ENCODE measurements at regions not wholly inside any gene's neighbourhood (a gene's known extent, or its start where the extent isn't known, plus 50 kb on each side); places are given as distances from the start of the nearest gene placed in this dataset.

DNA sequence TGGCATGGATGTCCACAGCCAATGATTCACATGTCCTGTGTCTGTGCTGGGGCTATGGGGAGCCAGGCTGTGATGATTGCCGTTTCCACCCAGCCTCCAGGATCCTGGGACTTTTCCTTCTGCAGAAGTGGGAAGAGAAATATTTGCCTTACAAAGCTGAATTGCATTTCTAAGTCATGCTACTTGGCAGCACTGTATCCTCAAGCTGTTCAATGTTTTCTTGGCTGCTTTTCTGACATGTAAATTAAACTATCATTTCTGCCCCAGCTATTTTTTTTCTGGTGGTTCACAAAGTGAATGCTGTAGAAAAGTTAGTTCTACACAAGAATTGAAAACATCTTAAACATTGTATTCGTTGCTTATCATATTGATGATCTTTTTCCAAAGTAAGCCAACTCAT lies 51.9 kb upstream of the TCERG1L start:
- no peak overlapping the region for H3K27ac ChIP-seq
- FAIRE-seq, result no peak
- TF ChIP-seq PHF8 (IDR thresholded peaks at IDR 0.05; ENCODE audit: borderline replicate concordance, low read depth), result no peak
- peaks cover 8% of the 10 kb centered on the region; the same call in 2 of the 3 replicates for H3K9me3 ChIP-seq
- H3K4me3 ChIP-seq, result no peak overlapping the region
- DNase-seq (ENCODE audit: low read depth in 1 of 2, low spot score in 1 of 2), result no peak
- H3K4me2 ChIP-seq, result no peak overlapping the region
- 3% methylated on average over 2 of the region's 2 CpGs for WGBS (ENCODE audit: missing lambda C conversion rate)
- POLR2A ChIA-PET, result no interaction called here
- no peaks in the 10 kb centered on the region for H3K4me1 ChIP-seq
- CTCF ChIA-PET, result no interaction called here
- ATAC-seq, result no peak

DNA sequence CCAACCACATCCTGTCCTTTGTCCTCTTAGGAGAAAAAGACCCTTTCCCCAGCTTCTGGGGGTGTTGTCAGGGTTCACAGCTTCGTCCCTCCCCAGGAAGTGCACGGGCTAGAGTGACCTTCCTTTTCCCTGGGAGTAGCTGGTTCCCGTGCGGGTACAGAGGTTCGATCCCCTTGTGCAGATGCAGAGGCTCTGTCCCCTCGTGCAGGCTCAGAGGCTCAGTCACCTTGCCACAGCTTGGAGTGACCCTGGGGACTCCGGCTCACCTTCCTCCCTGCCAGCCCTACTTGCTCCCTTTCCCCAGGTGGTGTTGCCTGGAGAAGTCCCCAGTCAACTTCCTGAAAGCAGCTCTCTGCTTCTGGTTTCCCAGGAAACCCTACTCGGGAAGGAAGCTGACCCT lies 60.0 kb upstream of the TCERG1L start:
- ChIA-PET CTCF (no interaction called here), POLR2A (no interaction called here)
- Histone ChIP-seq H3K27ac (no peak overlapping the region), H3K4me3 (no peak overlapping the region), H3K4me1 (no peaks in the 10 kb centered on the region), H3K9me3 (peaks cover 5% of the 10 kb centered on the region; the same call in 1 of the 3 replicates), H3K4me2 (no peak overlapping the region)
- ATAC-seq (no peak), FAIRE-seq (no peak), DNase-seq (ENCODE audit: low read depth in 1 of 2, low spot score in 1 of 2) (no peak)
- no peak for TF ChIP-seq CBX2 (IDR thresholded peaks at IDR 0.05; ENCODE audit: borderline replicate concordance, low read depth)
- no peak for TF ChIP-seq RARB (CRISPR knock-in tag; IDR thresholded peaks at IDR 0.05)
- TF ChIP-seq FOSB (CRISPR knock-in tag; IDR thresholded peaks at IDR 0.05), result no peak
- TF ChIP-seq, protein P1, sequence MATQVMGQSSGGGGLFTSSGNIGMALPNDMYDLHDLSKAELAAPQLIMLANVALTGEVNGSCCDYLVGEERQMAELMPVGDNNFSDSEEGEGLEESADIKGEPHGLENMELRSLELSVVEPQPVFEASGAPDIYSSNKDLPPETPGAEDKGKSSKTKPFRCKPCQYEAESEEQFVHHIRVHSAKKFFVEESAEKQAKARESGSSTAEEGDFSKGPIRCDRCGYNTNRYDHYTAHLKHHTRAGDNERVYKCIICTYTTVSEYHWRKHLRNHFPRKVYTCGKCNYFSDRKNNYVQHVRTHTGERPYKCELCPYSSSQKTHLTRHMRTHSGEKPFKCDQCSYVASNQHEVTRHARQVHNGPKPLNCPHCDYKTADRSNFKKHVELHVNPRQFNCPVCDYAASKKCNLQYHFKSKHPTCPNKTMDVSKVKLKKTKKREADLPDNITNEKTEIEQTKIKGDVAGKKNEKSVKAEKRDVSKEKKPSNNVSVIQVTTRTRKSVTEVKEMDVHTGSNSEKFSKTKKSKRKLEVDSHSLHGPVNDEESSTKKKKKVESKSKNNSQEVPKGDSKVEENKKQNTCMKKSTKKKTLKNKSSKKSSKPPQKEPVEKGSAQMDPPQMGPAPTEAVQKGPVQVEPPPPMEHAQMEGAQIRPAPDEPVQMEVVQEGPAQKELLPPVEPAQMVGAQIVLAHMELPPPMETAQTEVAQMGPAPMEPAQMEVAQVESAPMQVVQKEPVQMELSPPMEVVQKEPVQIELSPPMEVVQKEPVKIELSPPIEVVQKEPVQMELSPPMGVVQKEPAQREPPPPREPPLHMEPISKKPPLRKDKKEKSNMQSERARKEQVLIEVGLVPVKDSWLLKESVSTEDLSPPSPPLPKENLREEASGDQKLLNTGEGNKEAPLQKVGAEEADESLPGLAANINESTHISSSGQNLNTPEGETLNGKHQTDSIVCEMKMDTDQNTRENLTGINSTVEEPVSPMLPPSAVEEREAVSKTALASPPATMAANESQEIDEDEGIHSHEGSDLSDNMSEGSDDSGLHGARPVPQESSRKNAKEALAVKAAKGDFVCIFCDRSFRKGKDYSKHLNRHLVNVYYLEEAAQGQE (IDR thresholded peaks at IDR 0.05), result no peak
- TF ChIP-seq, protein P2, sequence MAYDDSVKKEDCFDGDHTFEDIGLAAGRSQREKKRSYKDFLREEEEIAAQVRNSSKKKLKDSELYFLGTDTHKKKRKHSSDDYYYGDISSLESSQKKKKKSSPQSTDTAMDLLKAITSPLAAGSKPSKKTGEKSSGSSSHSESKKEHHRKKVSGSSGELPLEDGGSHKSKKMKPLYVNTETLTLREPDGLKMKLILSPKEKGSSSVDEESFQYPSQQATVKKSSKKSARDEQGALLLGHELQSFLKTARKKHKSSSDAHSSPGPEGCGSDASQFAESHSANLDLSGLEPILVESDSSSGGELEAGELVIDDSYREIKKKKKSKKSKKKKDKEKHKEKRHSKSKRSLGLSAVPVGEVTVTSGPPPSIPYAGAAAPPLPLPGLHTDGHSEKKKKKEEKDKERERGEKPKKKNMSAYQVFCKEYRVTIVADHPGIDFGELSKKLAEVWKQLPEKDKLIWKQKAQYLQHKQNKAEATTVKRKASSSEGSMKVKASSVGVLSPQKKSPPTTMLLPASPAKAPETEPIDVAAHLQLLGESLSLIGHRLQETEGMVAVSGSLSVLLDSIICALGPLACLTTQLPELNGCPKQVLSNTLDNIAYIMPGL (CRISPR knock-in tag; IDR thresholded peaks at IDR 0.05; ENCODE audit: borderline replicate concordance), result no peak
- no peak for TF ChIP-seq TP53 (CRISPR knock-in tag; IDR thresholded peaks at IDR 0.05)
- no peak for TF ChIP-seq POLR2AphosphoS2 (conservative IDR thresholded peaks at IDR 0.05; ENCODE audit: low read length)
- no peak for TF ChIP-seq POLR2A (IDR thresholded peaks at IDR 0.05; ENCODE audit: low read length)
- TF ChIP-seq, protein P3, sequence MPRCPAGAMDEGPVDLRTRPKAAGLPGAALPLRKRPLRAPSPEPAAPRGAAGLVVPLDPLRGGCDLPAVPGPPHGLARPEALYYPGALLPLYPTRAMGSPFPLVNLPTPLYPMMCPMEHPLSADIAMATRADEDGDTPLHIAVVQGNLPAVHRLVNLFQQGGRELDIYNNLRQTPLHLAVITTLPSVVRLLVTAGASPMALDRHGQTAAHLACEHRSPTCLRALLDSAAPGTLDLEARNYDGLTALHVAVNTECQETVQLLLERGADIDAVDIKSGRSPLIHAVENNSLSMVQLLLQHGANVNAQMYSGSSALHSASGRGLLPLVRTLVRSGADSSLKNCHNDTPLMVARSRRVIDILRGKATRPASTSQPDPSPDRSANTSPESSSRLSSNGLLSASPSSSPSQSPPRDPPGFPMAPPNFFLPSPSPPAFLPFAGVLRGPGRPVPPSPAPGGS (IDR thresholded peaks at IDR 0.05), result no peak
- 15% methylated on average over 8 of the region's 8 CpGs for WGBS (ENCODE audit: missing lambda C conversion rate)

DNA sequence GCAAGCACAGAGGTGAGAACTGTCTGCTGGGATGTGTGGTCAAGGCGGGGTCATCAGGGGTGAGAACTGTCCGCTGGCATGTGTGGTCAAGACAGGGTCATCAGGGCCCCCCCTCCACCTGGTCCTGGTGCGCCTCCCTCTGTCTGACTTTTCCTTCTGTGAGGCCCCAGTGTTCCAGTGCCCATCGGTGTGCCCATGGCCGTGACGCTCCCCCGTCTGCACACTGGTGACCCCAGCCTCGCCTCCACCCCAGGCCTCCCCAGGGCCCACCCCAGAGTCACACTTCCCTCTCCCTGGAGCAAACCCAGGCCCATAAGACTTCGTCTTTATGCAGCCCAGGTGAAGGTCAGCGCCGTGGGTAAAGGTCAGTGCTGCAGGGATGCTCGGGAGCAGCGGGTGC lies 70.1 kb upstream of the TCERG1L start:
- no peak for FAIRE-seq
- no peak for ATAC-seq
- Histone ChIP-seq H3K9me3 (no peaks in the 10 kb centered on the region), H3K27ac (no peak overlapping the region), H3K4me1 (no peaks in the 10 kb centered on the region), H3K4me3 (no peak overlapping the region), H3K4me2 (no peak overlapping the region)
- WGBS (ENCODE audit: missing lambda C conversion rate), result 10% methylated on average over 8 of the region's 13 CpGs
- CTCF ChIA-PET, result no interaction called here
- DNase-seq (ENCODE audit: low read depth in 1 of 2, low spot score in 1 of 2), result no peak
- POLR2A ChIA-PET, result no interaction called here
- TF ChIP-seq, protein P2 (CRISPR knock-in tag; IDR thresholded peaks at IDR 0.05; ENCODE audit: borderline replicate concordance), result no peak
- no peak for TF ChIP-seq CHD4 (IDR thresholded peaks at IDR 0.05; ENCODE audit: borderline replicate concordance)
- TF ChIP-seq POLR2AphosphoS2 (conservative IDR thresholded peaks at IDR 0.05; ENCODE audit: low read length), result no peak
- TF ChIP-seq MYC (IDR thresholded peaks at IDR 0.05; ENCODE audit: borderline replicate concordance, low read length), result no peak
- TF ChIP-seq HOXA7 (CRISPR knock-in tag; IDR thresholded peaks at IDR 0.05), result no peak
- TF ChIP-seq GATA3 (IDR thresholded peaks at IDR 0.05; ENCODE audit: borderline replicate concordance), result no peak
- TF ChIP-seq ZSCAN20 (CRISPR knock-in tag; IDR thresholded peaks at IDR 0.05), result no peak
- no peak for TF ChIP-seq ESRRA (IDR thresholded peaks at IDR 0.05; ENCODE audit: borderline replicate concordance, low read length)
- TF ChIP-seq, protein P4, sequence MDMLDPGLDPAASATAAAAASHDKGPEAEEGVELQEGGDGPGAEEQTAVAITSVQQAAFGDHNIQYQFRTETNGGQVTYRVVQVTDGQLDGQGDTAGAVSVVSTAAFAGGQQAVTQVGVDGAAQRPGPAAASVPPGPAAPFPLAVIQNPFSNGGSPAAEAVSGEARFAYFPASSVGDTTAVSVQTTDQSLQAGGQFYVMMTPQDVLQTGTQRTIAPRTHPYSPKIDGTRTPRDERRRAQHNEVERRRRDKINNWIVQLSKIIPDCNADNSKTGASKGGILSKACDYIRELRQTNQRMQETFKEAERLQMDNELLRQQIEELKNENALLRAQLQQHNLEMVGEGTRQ (IDR thresholded peaks at IDR 0.05), result no peak
- TF ChIP-seq, protein P5, sequence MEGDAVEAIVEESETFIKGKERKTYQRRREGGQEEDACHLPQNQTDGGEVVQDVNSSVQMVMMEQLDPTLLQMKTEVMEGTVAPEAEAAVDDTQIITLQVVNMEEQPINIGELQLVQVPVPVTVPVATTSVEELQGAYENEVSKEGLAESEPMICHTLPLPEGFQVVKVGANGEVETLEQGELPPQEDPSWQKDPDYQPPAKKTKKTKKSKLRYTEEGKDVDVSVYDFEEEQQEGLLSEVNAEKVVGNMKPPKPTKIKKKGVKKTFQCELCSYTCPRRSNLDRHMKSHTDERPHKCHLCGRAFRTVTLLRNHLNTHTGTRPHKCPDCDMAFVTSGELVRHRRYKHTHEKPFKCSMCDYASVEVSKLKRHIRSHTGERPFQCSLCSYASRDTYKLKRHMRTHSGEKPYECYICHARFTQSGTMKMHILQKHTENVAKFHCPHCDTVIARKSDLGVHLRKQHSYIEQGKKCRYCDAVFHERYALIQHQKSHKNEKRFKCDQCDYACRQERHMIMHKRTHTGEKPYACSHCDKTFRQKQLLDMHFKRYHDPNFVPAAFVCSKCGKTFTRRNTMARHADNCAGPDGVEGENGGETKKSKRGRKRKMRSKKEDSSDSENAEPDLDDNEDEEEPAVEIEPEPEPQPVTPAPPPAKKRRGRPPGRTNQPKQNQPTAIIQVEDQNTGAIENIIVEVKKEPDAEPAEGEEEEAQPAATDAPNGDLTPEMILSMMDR (IDR thresholded peaks at IDR 0.05), result no peak
- TF ChIP-seq, protein P3 (IDR thresholded peaks at IDR 0.05), result no peak
- no peak for TF ChIP-seq MAFK (IDR thresholded peaks at IDR 0.05; ENCODE audit: partially characterized antibody)
- TF ChIP-seq TP53 (CRISPR knock-in tag; IDR thresholded peaks at IDR 0.05), result no peak
- TF ChIP-seq POLR2A (IDR thresholded peaks at IDR 0.05; ENCODE audit: low read length), result no peak
- no peak for TF ChIP-seq ZC3H11A (IDR thresholded peaks at IDR 0.05)
